Smooth muscle cell (in vitro differentiated cells): ENCODE measurements at regions not wholly inside any gene's neighbourhood (a gene's known extent, or its start where the extent isn't known, plus 50 kb on each side); places are given as distances from the start of the nearest gene placed in this dataset.

Experiments
- DNase-seq: peaks from one replicate; lab custom pipeline; 2025; ENCODE audit not compliant: unreplicated experiment; lab: John Stamatoyannopoulos, UW
- H2AFZ ChIP-seq: fragments of 200-600 bp; sonication (generic); 2 replicates; pipeline ENCODE4 v1.6.0; 2016; ENCODE audit warnings: antibody characterized with exemption, low read depth, mild to moderate bottlenecking
- H3F3A ChIP-seq: fragments of 200-600 bp; sonication (generic); 2 replicates; pipeline ENCODE4 v1.6.0; 2017; ENCODE audit warnings: antibody characterized with exemption, low read depth
- H3K27ac ChIP-seq: fragments of 200-600 bp; sonication (generic); 2 replicates; pipeline ENCODE4 v1.5.1; 2016; ENCODE audit warnings: low read depth, mild to moderate bottlenecking
- H3K27me3 ChIP-seq: fragments of 200-600 bp; sonication (generic); 2 replicates; pipeline ENCODE4 v1.6.1; 2016; ENCODE audit warnings: low read depth, mild to moderate bottlenecking
- H3K36me3 ChIP-seq: fragments of 200-600 bp; sonication (generic); 2 replicates; pipeline ENCODE4 v1.5.1; 2016; ENCODE audit warnings: low read depth
- H3K4me1 ChIP-seq: fragments of 200-600 bp; sonication (generic); 2 replicates; pipeline ENCODE4 v1.5.1; 2016; ENCODE audit warnings: low read depth
- H3K4me2 ChIP-seq: fragments of 200-600 bp; sonication (generic); 2 replicates; pipeline ENCODE4 v1.6.0; 2016; ENCODE audit warnings: mild to moderate bottlenecking
- H3K4me3 ChIP-seq: fragments of 200-600 bp; sonication (generic); 2 replicates; pipeline ENCODE4 v1.5.1; 2016; ENCODE audit warnings: mild to moderate bottlenecking
- H3K79me2 ChIP-seq: fragments of 200-600 bp; sonication (generic); 2 replicates; pipeline ENCODE4 v1.6.0; 2016; ENCODE audit warnings: low read depth, mild to moderate bottlenecking
- H3K9ac ChIP-seq: fragments of 200-600 bp; sonication (generic); 2 replicates; pipeline ENCODE4 v1.6.0; 2016; ENCODE audit warnings: low read depth
- H3K9me3 ChIP-seq: fragments of 200-600 bp; sonication (generic); replicated peaks from 2 replicates; pipeline ENCODE4 v1.5.1; 2016; ENCODE audit warnings: low read depth
- H4K20me1 ChIP-seq: fragments of 200-600 bp; sonication (generic); 2 replicates; pipeline ENCODE4 v1.6.0; 2016; ENCODE audit warnings: low read depth
- CTCF ChIP-seq: fragments of 200-600 bp; sonication (generic); IDR thresholded peaks from 2 replicates; pipeline ENCODE4 v1.5.1; 2017; ENCODE audit warnings: borderline replicate concordance, mild to moderate bottlenecking, antibody characterized with exemption; ENCODE audit not compliant: insufficient read depth, poor library complexity, severe bottlenecking
- WGBS: methylation state at CpG from one replicate; pipeline ENCODE4 v1.1.7; 2016; ENCODE audit warnings: low lambda C conversion rate; 5-methylcytosine and 5-hydroxymethylcytosine counted together

- no peaks in the 10 kb centered on the region for H3K4me1 ChIP-seq
- H3K36me3 ChIP-seq = no peaks in the 10 kb centered on the region
- no peaks in the 10 kb centered on the region for H4K20me1 ChIP-seq
- H3F3A ChIP-seq = no peaks in the 10 kb centered on the region
- no peak for TF ChIP-seq CTCF
- no peak overlapping the region for H3K4me2 ChIP-seq
- H3K79me2 ChIP-seq = no peaks in the 10 kb centered on the region
- no peak overlapping the region for H3K4me3 ChIP-seq
- WGBS = 94% methylated on average over 3 of the region's 3 CpGs
- H2AFZ ChIP-seq = no peak overlapping the region
- H3K27ac ChIP-seq = no peak overlapping the region
- H3K27me3 ChIP-seq = no peaks in the 10 kb centered on the region
- no peaks in the 10 kb centered on the region for H3K9me3 ChIP-seq
- no peak overlapping the region for H3K9ac ChIP-seq
- no peak for DNase-seq
These were observed 673.8 kb downstream of the GBE1 start for GRCh38 chr3:81087607-81088006.

- no peaks in the 10 kb centered on the region for H3F3A ChIP-seq
- no peaks in the 10 kb centered on the region for H3K79me2 ChIP-seq
- no peak overlapping the region for H3K4me3 ChIP-seq
- 86% methylated on average over 2 of the region's 2 CpGs for WGBS
- TF ChIP-seq CTCF = no peak
- no peak overlapping the region for H2AFZ ChIP-seq
- H3K36me3 ChIP-seq = no peaks in the 10 kb centered on the region
- no peaks in the 10 kb centered on the region for H3K27me3 ChIP-seq
- no peak for DNase-seq
- no peak overlapping the region for H3K9ac ChIP-seq
- no peak overlapping the region for H3K4me2 ChIP-seq
- no peaks in the 10 kb centered on the region for H3K4me1 ChIP-seq
- no peak overlapping the region for H3K27ac ChIP-seq
- no peaks in the 10 kb centered on the region for H3K9me3 ChIP-seq
- no peaks in the 10 kb centered on the region for H4K20me1 ChIP-seq
These were observed 675.1 kb downstream of the GBE1 start for GRCh38 chr3:81086348-81086747.

GRCh38 chr3:81080608-81081007 is 680.8 kb downstream of the GBE1 start:
- Histone ChIP-seq H3K4me2 (no peak overlapping the region), H3K9me3 (no peaks in the 10 kb centered on the region), H2AFZ (no peak overlapping the region), H3K9ac (no peak overlapping the region), H3F3A (no peaks in the 10 kb centered on the region), H3K4me3 (no peak overlapping the region), H3K27ac (no peak overlapping the region), H3K27me3 (no peaks in the 10 kb centered on the region), H4K20me1 (no peaks in the 10 kb centered on the region), H3K4me1 (no peaks in the 10 kb centered on the region), H3K36me3 (no peaks in the 10 kb centered on the region), H3K79me2 (no peaks in the 10 kb centered on the region)
- no peak for DNase-seq
- WGBS = 89% methylated on average over 5 of the region's 5 CpGs
- no peak for TF ChIP-seq CTCF

- Histone ChIP-seq H3K4me1 (no peaks in the 10 kb centered on the region), H2AFZ (no peak overlapping the region), H3K27me3 (no peaks in the 10 kb centered on the region), H3K4me2 (no peak overlapping the region), H4K20me1 (no peaks in the 10 kb centered on the region), H3K9ac (no peak overlapping the region), H3K27ac (no peak overlapping the region), H3K9me3 (no peaks in the 10 kb centered on the region), H3F3A (no peaks in the 10 kb centered on the region), H3K4me3 (no peak overlapping the region), H3K79me2 (no peaks in the 10 kb centered on the region), H3K36me3 (no peaks in the 10 kb centered on the region)
- DNase-seq = no peak
- 76% methylated on average over 4 of the region's 4 CpGs for WGBS
- TF ChIP-seq CTCF = no peak
These were observed 688.9 kb downstream of the GBE1 start for GRCh38 chr3:81072591-81072990.
